ENCODE measurements at regions not wholly inside any gene's neighbourhood (a gene's known extent, or its start where the extent isn't known, plus 50 kb on each side); places are given as distances from the start of the nearest gene placed in this dataset.
A peak's percentile ranks its signal among the peaks of the same experiment; 100 is the strongest.
"Not testable (repeated sequence)": the region's sequence is repeated elsewhere in the genome, so short reads cannot be mapped to it uniquely, and the experiment has no call there.

DNA sequence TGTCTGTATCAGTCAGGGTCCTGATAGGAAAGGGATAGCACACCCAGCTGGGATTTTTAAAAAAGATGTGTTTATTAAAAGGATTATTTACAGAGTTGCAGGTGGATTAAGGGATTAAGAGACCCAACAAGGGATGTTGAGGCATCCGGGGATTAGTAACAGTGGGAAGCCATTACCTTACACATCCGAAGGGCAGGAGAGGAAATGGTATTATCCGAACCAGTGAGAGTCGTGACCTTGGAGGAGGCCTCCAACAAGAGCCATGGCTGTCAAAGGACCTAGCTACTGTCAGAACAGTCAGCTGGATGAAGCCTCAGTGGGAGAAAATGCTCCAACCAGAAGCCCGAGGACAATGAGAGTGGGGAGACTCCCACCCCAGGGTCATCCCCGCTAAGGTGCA, 146.3 kb upstream of the KRAS start:
- no peak overlapping the region for H3K9ac ChIP-seq (ENCODE audit: extremely low read depth, low read length, poor library complexity, severe bottlenecking)
- Mint-ChIP-seq H3K27ac (no peak overlapping the region), H3K4me3 (no peak overlapping the region), H3K4me1 (peaks cover 13% of the 10 kb centered on the region), H3K9me3 (peaks cover 42% of the 10 kb centered on the region), H3K36me3 (ENCODE audit: low read depth) (peaks cover 22% of the 10 kb centered on the region), H3K27me3 (ENCODE audit: insufficient read depth) (peaks cover 92% of the 10 kb centered on the region)
- peaks cover 81% of the 10 kb centered on the region for H3K27me3 ChIP-seq (ENCODE audit: control insufficient read depth, insufficient read depth, low read length, poor library complexity, severe bottlenecking)
- H3K4me1 ChIP-seq (ENCODE audit: control insufficient read depth, insufficient read depth, low read length) = no peaks in the 10 kb centered on the region
- TF ChIP-seq, protein P1, sequence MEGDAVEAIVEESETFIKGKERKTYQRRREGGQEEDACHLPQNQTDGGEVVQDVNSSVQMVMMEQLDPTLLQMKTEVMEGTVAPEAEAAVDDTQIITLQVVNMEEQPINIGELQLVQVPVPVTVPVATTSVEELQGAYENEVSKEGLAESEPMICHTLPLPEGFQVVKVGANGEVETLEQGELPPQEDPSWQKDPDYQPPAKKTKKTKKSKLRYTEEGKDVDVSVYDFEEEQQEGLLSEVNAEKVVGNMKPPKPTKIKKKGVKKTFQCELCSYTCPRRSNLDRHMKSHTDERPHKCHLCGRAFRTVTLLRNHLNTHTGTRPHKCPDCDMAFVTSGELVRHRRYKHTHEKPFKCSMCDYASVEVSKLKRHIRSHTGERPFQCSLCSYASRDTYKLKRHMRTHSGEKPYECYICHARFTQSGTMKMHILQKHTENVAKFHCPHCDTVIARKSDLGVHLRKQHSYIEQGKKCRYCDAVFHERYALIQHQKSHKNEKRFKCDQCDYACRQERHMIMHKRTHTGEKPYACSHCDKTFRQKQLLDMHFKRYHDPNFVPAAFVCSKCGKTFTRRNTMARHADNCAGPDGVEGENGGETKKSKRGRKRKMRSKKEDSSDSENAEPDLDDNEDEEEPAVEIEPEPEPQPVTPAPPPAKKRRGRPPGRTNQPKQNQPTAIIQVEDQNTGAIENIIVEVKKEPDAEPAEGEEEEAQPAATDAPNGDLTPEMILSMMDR (conservative IDR thresholded peaks at IDR 0.05) = no peak
- peaks cover 49% of the 10 kb centered on the region for H3K9me3 ChIP-seq (ENCODE audit: control insufficient read depth, low read length)
- no peak overlapping the region for H3K4me3 ChIP-seq (ENCODE audit: low read length)
- WGBS, 2 experiments (ENCODE audit: insufficient coverage in 1 of 2, insufficient read length in 1 of 2) = 42 to 55% methylated on average over 6 of the region's 6 CpGs
- no peaks in the 10 kb centered on the region for H3K36me3 ChIP-seq (ENCODE audit: control insufficient read depth, insufficient read depth, low read length)
- DNase-seq = peak; percentile 75
- H3K27ac ChIP-seq (ENCODE audit: low read depth, low read length) = no peak overlapping the region

DNA sequence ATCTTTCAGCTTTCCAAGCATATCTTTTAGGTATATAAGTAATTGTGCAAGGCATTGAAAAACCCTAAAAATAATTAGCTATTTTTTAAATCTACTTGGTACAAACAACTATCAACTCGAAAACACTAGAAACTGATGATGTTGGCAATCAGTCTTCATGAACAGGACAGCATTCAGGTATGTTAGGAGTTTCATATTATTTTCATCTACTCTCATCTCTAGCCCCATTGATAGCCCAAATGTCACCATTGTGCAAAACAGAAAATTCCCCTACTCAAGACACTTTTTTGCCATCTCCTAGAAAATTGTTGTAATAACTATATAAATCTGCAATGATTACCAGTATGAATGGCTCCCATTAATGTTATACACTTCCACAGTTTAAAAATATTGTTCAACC, 144.5 kb upstream of the KRAS start:
- Histone ChIP-seq H3K4me1 (ENCODE audit: control insufficient read depth, insufficient read depth, low read length) (no peaks in the 10 kb centered on the region), H3K9me3 (ENCODE audit: control insufficient read depth, low read length) (peaks cover 36% of the 10 kb centered on the region), H3K4me3 (ENCODE audit: low read length) (no peak overlapping the region), H3K9ac (ENCODE audit: extremely low read depth, low read length, poor library complexity, severe bottlenecking) (no peak overlapping the region), H3K36me3 (ENCODE audit: control insufficient read depth, insufficient read depth, low read length) (no peaks in the 10 kb centered on the region), H3K27me3 (ENCODE audit: control insufficient read depth, insufficient read depth, low read length, poor library complexity, severe bottlenecking) (peaks cover 69% of the 10 kb centered on the region), H3K27ac (ENCODE audit: low read depth, low read length) (no peak overlapping the region)
- peaks cover 16% of the 10 kb centered on the region for H3K36me3 Mint-ChIP-seq (ENCODE audit: low read depth)
- peaks cover 89% of the 10 kb centered on the region for H3K27me3 Mint-ChIP-seq (ENCODE audit: insufficient read depth)
- H3K9me3 Mint-ChIP-seq = peaks cover 36% of the 10 kb centered on the region
- DNase-seq = no peak
- H3K4me3 Mint-ChIP-seq = no peak overlapping the region
- TF ChIP-seq, protein P1 (conservative IDR thresholded peaks at IDR 0.05) = no peak
- peaks cover 13% of the 10 kb centered on the region for H3K4me1 Mint-ChIP-seq
- H3K27ac Mint-ChIP-seq = no peak overlapping the region
- WGBS, 2 experiments (ENCODE audit: insufficient coverage in 1 of 2, insufficient read length in 1 of 2) = 81% methylated on average over 1 of the region's 1 CpG; no CpG with 5 or more reads in 1 of the 2 experiments

DNA sequence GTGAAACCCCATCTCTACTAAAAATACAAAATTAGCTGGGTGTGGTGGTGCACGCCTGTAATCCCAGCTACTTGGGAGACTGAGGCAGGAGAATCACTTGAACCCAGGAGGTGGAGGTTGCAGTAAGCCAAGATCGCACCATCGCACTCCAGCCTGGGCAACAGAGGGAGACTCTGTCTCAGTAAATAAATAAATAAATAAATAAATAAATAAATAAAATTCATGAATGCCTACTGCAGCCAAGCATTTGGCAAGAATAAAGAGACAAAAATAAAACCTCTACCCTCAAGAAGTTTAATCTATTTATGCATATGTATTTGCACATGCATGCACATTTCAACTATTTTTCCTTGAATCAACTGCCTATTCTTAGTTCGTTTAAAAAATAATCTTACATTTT, 144.0 kb upstream of the KRAS start:
- Mint-ChIP-seq H3K4me1 (peaks cover 13% of the 10 kb centered on the region), H3K27me3 (ENCODE audit: insufficient read depth) (peaks cover 87% of the 10 kb centered on the region), H3K9me3 (peaks cover 33% of the 10 kb centered on the region), H3K36me3 (ENCODE audit: low read depth) (peaks cover 11% of the 10 kb centered on the region)
- not testable (repeated sequence) for H3K4me3 Mint-ChIP-seq; H3K4me3 ChIP-seq (ENCODE audit: low read length); H3K27ac Mint-ChIP-seq; H3K27ac ChIP-seq (ENCODE audit: low read depth, low read length); H3K9ac ChIP-seq (ENCODE audit: extremely low read depth, low read length, poor library complexity, severe bottlenecking); DNase-seq; H3K4me1 ChIP-seq (ENCODE audit: control insufficient read depth, insufficient read depth, low read length); H3K36me3 ChIP-seq (ENCODE audit: control insufficient read depth, insufficient read depth, low read length)
- peaks cover 64% of the 10 kb centered on the region for H3K27me3 ChIP-seq (ENCODE audit: control insufficient read depth, insufficient read depth, low read length, poor library complexity, severe bottlenecking)
- WGBS, 2 experiments (ENCODE audit: insufficient coverage in 1 of 2, insufficient read length in 1 of 2) = 82 to 100% methylated on average over 1 to 2 of the region's 4 CpGs
- peaks cover 36% of the 10 kb centered on the region for H3K9me3 ChIP-seq (ENCODE audit: control insufficient read depth, low read length)

DNA sequence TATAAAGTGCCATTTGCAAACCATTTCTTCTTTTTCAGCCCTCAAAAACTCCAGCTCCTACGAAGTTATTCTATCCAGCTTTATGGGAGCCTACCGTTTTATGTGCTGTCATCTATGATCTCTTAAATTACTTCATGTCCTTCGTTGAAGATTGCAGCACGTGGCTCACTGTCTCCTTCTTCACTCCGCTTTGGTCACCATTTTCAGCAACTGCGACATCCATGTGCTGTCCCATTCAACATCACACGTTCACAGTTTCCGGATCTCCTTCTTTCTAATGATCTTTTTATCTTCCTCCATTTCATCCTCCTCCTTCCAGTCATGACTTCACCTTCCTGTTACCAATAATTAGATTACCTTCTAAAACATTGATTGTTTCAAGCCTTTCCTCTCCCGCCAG, 143.3 kb upstream of the KRAS start:
- Histone ChIP-seq H3K4me3 (ENCODE audit: low read length) (no peak overlapping the region), H3K9me3 (ENCODE audit: control insufficient read depth, low read length) (peaks cover 34% of the 10 kb centered on the region), H3K27me3 (ENCODE audit: control insufficient read depth, insufficient read depth, low read length, poor library complexity, severe bottlenecking) (peaks cover 57% of the 10 kb centered on the region), H3K9ac (ENCODE audit: extremely low read depth, low read length, poor library complexity, severe bottlenecking) (no peak overlapping the region), H3K27ac (ENCODE audit: low read depth, low read length) (no peak overlapping the region), H3K36me3 (ENCODE audit: control insufficient read depth, insufficient read depth, low read length) (no peaks in the 10 kb centered on the region), H3K4me1 (ENCODE audit: control insufficient read depth, insufficient read depth, low read length) (no peaks in the 10 kb centered on the region)
- TF ChIP-seq, protein P1 (conservative IDR thresholded peaks at IDR 0.05) = no peak
- peaks cover 13% of the 10 kb centered on the region for H3K4me1 Mint-ChIP-seq
- H3K36me3 Mint-ChIP-seq (ENCODE audit: low read depth) = peaks cover 9% of the 10 kb centered on the region
- DNase-seq = no peak
- 89 to 93% methylated on average over 9 of the region's 9 CpGs for WGBS, 2 experiments (ENCODE audit: insufficient coverage in 1 of 2, insufficient read length in 1 of 2)
- H3K27me3 Mint-ChIP-seq (ENCODE audit: insufficient read depth) = peaks cover 82% of the 10 kb centered on the region
- H3K27ac Mint-ChIP-seq = no peak overlapping the region
- H3K9me3 Mint-ChIP-seq = peaks cover 28% of the 10 kb centered on the region
- H3K4me3 Mint-ChIP-seq = no peak overlapping the region

DNA sequence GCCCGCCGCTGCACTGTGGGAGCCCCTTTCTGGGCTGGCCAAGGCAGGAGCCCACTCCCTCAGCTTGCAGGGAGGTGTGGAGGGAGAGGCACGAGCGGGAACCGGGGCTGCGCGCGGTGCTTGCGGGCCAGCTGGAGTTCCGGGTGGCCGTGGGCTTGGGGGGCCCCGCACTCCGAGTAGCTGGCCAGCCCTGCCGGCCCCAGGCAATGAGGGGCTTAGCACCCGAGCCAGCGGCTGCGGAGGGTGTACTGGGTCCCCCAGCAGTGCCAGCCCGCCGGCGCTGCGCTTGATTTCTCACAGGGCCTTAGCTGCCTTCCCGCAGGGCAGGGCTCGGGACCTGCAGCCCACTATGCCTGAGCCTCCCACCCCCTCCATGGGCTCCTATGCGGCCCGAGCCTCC, 140.6 kb upstream of the KRAS start:
- not testable (repeated sequence) for H3K36me3 Mint-ChIP-seq (ENCODE audit: low read depth); H3K36me3 ChIP-seq (ENCODE audit: control insufficient read depth, insufficient read depth, low read length); H3K9ac ChIP-seq (ENCODE audit: extremely low read depth, low read length, poor library complexity, severe bottlenecking); H3K4me3 Mint-ChIP-seq; H3K27ac Mint-ChIP-seq; H3K4me3 ChIP-seq (ENCODE audit: low read length); DNase-seq; H3K4me1 ChIP-seq (ENCODE audit: control insufficient read depth, insufficient read depth, low read length); H3K27ac ChIP-seq (ENCODE audit: low read depth, low read length)
- Mint-ChIP-seq H3K4me1 (peaks cover 14% of the 10 kb centered on the region), H3K27me3 (ENCODE audit: insufficient read depth) (peaks cover 74% of the 10 kb centered on the region), H3K9me3 (peaks cover 21% of the 10 kb centered on the region)
- peaks cover 27% of the 10 kb centered on the region for H3K9me3 ChIP-seq (ENCODE audit: control insufficient read depth, low read length)
- 95 to 96% methylated on average over 4 to 25 of the region's 25 CpGs for WGBS, 2 experiments (ENCODE audit: insufficient coverage in 1 of 2, insufficient read length in 1 of 2)
- peaks cover 37% of the 10 kb centered on the region for H3K27me3 ChIP-seq (ENCODE audit: control insufficient read depth, insufficient read depth, low read length, poor library complexity, severe bottlenecking)
